Thyroid gland (tissue), 4 donors: ENCODE measurements at regions not wholly inside any gene's neighbourhood (a gene's known extent, or its start where the extent isn't known, plus 50 kb on each side); places are given as distances from the start of the nearest gene placed in this dataset.

Experiments
- CTCF ChIP-seq, 6 experiments: fragments of 200-600 bp in 3 of 6; fragments of 450-650 bp in 3 of 6; sonication (generic) in 3 of 6; IDR thresholded peaks; one replicate each; pipeline ENCODE4 v1.5.1; 2016 to 2019; ENCODE audit warnings: antibody characterized with exemption in 6 of 6, mild to moderate bottlenecking in 2 of 6, inconsistent platforms in 1 of 6, moderate library complexity in 1 of 6
- POLR2A ChIP-seq, 2 donors: fragments of 450-650 bp; IDR thresholded peaks; one replicate each; pipeline ENCODE4 v1.6.1; 2017; ENCODE audit warnings: antibody characterized with exemption in 2 of 2, mild to moderate bottlenecking in 2 of 2, moderate library complexity in 1 of 2

DNA sequence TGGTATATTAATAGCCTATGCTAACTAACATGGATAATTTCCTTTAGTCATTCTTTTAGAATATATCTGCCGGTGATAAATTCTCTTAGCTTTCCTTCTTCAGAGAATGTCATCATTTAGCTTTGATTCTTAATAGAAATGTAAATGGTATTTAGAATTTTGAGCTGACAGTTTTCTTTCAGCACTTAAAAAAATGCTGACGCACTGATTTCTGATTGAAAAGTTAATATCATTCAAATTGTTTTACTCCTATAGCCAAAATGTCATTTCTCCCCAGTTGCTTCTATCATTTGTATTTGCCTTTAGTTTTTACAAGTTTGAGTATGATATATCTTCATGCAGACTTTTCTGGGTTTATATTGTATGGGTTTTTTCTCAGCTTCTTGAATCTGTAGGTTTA lies 668.0 kb downstream of the LTN1 start:
- TF ChIP-seq CTCF (IDR thresholded peaks at IDR 0.05) (no peak), POLR2A (IDR thresholded peaks at IDR 0.05) (no peak)
